Suprapubic skin (tissue), 3 donors: ENCODE measurements at regions not wholly inside any gene's neighbourhood (a gene's known extent, or its start where the extent isn't known, plus 50 kb on each side); places are given as distances from the start of the nearest gene placed in this dataset.

Experiments
- CTCF ChIP-seq, 2 donors: fragments of 200-600 bp in 1 of 2; fragments of 450-650 bp in 1 of 2; sonication (generic) in 1 of 2; IDR thresholded peaks; one replicate each; pipeline ENCODE4 v1.5.1; 2016 to 2019; ENCODE audit warnings: antibody characterized with exemption in 2 of 2, mild to moderate bottlenecking in 1 of 2, moderate library complexity in 1 of 2
- EP300 ChIP-seq: sonication (generic); formaldehyde crosslinking; IDR thresholded peaks from one replicate; pipeline ENCODE4 v1.6.1; 2017; ENCODE audit warnings: antibody characterized with exemption
- POLR2A ChIP-seq, 2 donors: fragments of 450-650 bp; IDR thresholded peaks; one replicate each; pipeline ENCODE4 v1.6.1; 2017; ENCODE audit warnings: antibody characterized with exemption in 2 of 2, mild to moderate bottlenecking in 2 of 2, moderate library complexity in 2 of 2

- TF ChIP-seq CTCF (IDR thresholded peaks at IDR 0.05) (no peak), POLR2A (IDR thresholded peaks at IDR 0.05) (no peak), EP300 (no peak)
These were observed 336.3 kb upstream of the TRAM1L1 start for GRCh38 chr4:117421706-117422105.
